ENCODE measurements at regions not wholly inside any gene's neighbourhood (a gene's known extent, or its start where the extent isn't known, plus 50 kb on each side); places are given as distances from the start of the nearest gene placed in this dataset.

DNA sequence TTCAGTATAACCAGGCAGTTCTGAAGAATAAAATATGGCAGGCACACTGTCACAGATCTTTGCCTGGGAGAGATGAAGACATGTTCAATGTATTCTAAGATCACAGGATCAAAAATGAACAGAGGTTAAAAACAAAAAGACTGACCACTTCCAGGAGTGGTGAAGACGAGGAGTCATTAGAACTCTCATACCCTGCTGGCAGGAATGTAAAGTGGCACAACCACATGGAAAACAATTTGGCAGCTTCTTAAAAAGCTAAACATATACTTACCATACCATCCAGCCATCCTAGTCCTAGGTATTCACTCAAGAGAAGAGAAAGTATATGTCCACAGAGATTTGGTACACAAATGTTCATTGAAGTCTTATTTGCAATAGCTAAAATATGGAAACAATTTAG lies 406.3 kb downstream of the NPIPA8 start:
- TF ChIP-seq, protein P1, sequence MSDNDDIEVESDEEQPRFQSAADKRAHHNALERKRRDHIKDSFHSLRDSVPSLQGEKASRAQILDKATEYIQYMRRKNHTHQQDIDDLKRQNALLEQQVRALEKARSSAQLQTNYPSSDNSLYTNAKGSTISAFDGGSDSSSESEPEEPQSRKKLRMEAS (IDR thresholded peaks at IDR 0.05) = no peak
- TF ChIP-seq TAF1 (IDR thresholded peaks at IDR 0.05; ENCODE audit: low read depth) = no peak
- no peak for TF ChIP-seq CEBPB (IDR thresholded peaks at IDR 0.05)
- no peak for TF ChIP-seq TEAD4 (IDR thresholded peaks at IDR 0.05)
- TF ChIP-seq EP300 (IDR thresholded peaks at IDR 0.05; ENCODE audit: borderline replicate concordance) = no peak
- TF ChIP-seq YY1 (IDR thresholded peaks at IDR 0.05; ENCODE audit: low read depth) = no peak
- no peak for TF ChIP-seq RAD21 (IDR thresholded peaks at IDR 0.05; ENCODE audit: low read depth)
- no peak for TF ChIP-seq CREB1 (IDR thresholded peaks at IDR 0.05; ENCODE audit: low read depth)
- TF ChIP-seq EGR1 (IDR thresholded peaks at IDR 0.05) = no peak
- TF ChIP-seq, protein P2, sequence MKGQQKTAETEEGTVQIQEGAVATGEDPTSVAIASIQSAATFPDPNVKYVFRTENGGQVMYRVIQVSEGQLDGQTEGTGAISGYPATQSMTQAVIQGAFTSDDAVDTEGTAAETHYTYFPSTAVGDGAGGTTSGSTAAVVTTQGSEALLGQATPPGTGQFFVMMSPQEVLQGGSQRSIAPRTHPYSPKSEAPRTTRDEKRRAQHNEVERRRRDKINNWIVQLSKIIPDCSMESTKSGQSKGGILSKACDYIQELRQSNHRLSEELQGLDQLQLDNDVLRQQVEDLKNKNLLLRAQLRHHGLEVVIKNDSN (IDR thresholded peaks at IDR 0.05) = no peak
- TF ChIP-seq, protein P3, sequence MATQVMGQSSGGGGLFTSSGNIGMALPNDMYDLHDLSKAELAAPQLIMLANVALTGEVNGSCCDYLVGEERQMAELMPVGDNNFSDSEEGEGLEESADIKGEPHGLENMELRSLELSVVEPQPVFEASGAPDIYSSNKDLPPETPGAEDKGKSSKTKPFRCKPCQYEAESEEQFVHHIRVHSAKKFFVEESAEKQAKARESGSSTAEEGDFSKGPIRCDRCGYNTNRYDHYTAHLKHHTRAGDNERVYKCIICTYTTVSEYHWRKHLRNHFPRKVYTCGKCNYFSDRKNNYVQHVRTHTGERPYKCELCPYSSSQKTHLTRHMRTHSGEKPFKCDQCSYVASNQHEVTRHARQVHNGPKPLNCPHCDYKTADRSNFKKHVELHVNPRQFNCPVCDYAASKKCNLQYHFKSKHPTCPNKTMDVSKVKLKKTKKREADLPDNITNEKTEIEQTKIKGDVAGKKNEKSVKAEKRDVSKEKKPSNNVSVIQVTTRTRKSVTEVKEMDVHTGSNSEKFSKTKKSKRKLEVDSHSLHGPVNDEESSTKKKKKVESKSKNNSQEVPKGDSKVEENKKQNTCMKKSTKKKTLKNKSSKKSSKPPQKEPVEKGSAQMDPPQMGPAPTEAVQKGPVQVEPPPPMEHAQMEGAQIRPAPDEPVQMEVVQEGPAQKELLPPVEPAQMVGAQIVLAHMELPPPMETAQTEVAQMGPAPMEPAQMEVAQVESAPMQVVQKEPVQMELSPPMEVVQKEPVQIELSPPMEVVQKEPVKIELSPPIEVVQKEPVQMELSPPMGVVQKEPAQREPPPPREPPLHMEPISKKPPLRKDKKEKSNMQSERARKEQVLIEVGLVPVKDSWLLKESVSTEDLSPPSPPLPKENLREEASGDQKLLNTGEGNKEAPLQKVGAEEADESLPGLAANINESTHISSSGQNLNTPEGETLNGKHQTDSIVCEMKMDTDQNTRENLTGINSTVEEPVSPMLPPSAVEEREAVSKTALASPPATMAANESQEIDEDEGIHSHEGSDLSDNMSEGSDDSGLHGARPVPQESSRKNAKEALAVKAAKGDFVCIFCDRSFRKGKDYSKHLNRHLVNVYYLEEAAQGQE (IDR thresholded peaks at IDR 0.05; ENCODE audit: low read depth) = no peak
- no peak for TF ChIP-seq TCF12 (IDR thresholded peaks at IDR 0.05; ENCODE audit: low read depth)

Measured in Ishikawa (cell line).